NT2/D1 (cell line): ENCODE measurements at regions not wholly inside any gene's neighbourhood (a gene's known extent, or its start where the extent isn't known, plus 50 kb on each side); places are given as distances from the start of the nearest gene placed in this dataset.

ENCODE experiments used
- DNase-seq: peaks from one replicate; pipeline ENCODE4 v3.0.0-alpha.2; 2011; ENCODE audit warnings: low read depth, low spot score
- H3K27me3 ChIP-seq: 2 replicates; pipeline ENCODE4 v1.6.0; 2011; ENCODE audit warnings: mild to moderate bottlenecking; ENCODE audit not compliant: insufficient read length, insufficient read depth
- H3K36me3 ChIP-seq: 2 replicates; pipeline ENCODE4 v1.6.1; 2011; ENCODE audit warnings: mild to moderate bottlenecking, low read length, mixed read lengths; ENCODE audit not compliant: insufficient read depth, insufficient read length
- H3K4me1 ChIP-seq: 2 replicates; pipeline ENCODE4 v1.5.1; 2011; ENCODE audit not compliant: insufficient read depth, insufficient read length
- H3K4me3 ChIP-seq: 2 replicates; pipeline ENCODE4 v1.5.1; 2011; ENCODE audit warnings: low read depth; ENCODE audit not compliant: insufficient read length
- H3K9ac ChIP-seq: 2 replicates; pipeline ENCODE4 v1.6.0; 2011; ENCODE audit warnings: low read depth; ENCODE audit not compliant: insufficient read length
- H3K9me3 ChIP-seq: 2 replicates; pipeline ENCODE4 v1.5.1; 2011; ENCODE audit warnings: mild to moderate bottlenecking, low read length; ENCODE audit not compliant: insufficient read depth
- SUZ12 ChIP-seq: IDR thresholded peaks from 2 replicates; pipeline ENCODE4 v1.6.1; 2011; ENCODE audit not compliant: insufficient read length, insufficient read depth; ENCODE audit errors: extremely low read depth
- YY1 ChIP-seq: IDR thresholded peaks from 2 replicates; pipeline ENCODE4 v1.6.1; 2011; ENCODE audit not compliant: insufficient read length, insufficient read depth
- ZNF274 ChIP-seq: IDR thresholded peaks from 2 replicates; pipeline ENCODE4 v1.6.1; 2011; ENCODE audit warnings: mild to moderate bottlenecking, low read depth, low read length

DNA sequence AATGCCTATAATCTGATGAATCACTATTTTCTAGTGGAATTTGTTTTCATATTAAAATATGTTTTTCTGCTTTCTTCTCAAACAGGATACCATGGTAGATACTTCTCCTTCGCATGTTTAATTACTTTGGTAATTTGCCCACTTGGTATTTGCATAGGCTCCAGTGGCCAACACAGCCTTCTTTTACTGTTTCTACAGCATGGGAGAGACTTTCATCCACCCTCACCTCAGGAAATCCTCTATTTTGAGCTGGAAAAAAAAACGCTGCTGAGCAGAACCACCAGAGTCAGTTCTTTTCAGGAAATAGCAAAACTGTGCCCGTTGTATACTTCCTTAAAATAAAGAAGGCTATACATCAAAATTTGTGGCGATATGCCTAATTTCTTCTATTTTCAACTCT lies 213.3 kb downstream of the MDFIC start:
- TF ChIP-seq ZNF274 (no peak), SUZ12 (no peak), YY1 (no peak)
- H3K4me3 ChIP-seq: no peak overlapping the region
- no peaks in the 10 kb centered on the region for H3K36me3 ChIP-seq
- no peak overlapping the region for H3K9ac ChIP-seq
- no peaks in the 10 kb centered on the region for H3K27me3 ChIP-seq
- no peak for DNase-seq
- H3K9me3 ChIP-seq: no peaks in the 10 kb centered on the region
- no peaks in the 10 kb centered on the region for H3K4me1 ChIP-seq

DNA sequence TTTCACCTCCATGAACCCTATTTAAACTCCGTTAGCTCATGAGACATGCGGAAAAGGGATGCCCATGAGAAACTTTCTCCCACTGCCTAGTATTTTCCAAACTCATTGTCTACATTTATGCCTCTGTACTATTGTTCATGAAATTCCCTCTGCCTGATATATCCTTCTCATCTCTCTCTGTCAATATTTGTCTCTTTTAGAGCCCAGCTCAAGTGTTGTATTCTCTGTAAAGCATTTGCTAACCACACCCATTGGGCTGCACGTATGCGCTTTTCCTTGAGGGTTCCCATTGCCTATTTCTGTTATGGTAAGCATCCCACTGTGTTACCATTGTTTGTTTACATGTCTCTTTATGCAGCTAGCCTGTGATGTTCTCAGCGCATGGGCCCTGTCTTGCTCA lies 211.4 kb downstream of the MDFIC start:
- H3K9me3 ChIP-seq: no peaks in the 10 kb centered on the region
- no peak overlapping the region for H3K9ac ChIP-seq
- H3K27me3 ChIP-seq: no peaks in the 10 kb centered on the region
- no peak overlapping the region for H3K4me3 ChIP-seq
- DNase-seq: no peak
- no peaks in the 10 kb centered on the region for H3K4me1 ChIP-seq
- TF ChIP-seq SUZ12 (no peak), YY1 (no peak), ZNF274 (no peak)
- H3K36me3 ChIP-seq: no peaks in the 10 kb centered on the region

DNA sequence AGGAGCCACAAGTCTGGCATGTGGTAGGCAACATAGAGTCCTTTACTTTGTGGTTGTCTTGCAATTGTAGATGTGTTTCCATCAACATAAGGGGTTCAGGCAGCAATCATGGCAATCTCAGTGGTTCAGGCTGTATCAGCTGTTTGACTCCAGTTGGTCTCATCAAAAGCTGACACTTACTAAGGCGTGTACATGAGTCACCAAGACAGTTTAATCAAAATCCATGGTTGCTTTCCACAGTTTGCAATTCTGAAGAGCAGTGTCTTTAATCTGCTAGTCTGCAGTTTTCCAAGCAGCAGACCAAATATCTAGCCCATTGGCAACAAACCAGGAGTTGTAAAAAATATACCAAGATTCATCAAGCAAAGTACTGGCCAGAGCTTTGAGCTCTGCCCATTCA lies 210.2 kb downstream of the MDFIC start:
- no peak overlapping the region for H3K4me3 ChIP-seq
- no peaks in the 10 kb centered on the region for H3K9me3 ChIP-seq
- DNase-seq: no peak
- TF ChIP-seq SUZ12: no peak
- TF ChIP-seq ZNF274: no peak
- no peak for TF ChIP-seq YY1
- no peaks in the 10 kb centered on the region for H3K4me1 ChIP-seq
- no peaks in the 10 kb centered on the region for H3K27me3 ChIP-seq
- no peak overlapping the region for H3K9ac ChIP-seq
- no peaks in the 10 kb centered on the region for H3K36me3 ChIP-seq

DNA sequence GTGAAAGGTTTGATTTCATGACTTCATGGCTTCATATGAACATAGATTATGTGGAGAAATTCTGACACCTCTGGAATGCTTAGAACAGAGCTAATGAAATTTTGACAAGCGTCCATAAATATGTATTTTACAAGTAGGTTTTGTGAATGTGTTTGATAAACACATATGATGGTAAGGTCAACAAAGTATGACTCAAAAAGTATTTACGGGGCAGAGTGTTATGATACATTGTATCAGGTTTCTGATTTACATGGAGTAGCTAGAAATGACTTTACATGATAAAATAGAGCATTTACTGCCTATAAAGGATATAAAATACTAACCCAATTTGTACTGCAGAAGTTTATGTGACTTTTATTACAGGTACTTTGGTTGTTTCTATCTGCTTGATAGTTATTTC lies 206.3 kb downstream of the MDFIC start:
- TF ChIP-seq YY1 (no peak), SUZ12 (no peak), ZNF274 (no peak)
- Histone ChIP-seq H3K9me3 (no peaks in the 10 kb centered on the region), H3K27me3 (no peaks in the 10 kb centered on the region), H3K9ac (no peak overlapping the region), H3K36me3 (no peaks in the 10 kb centered on the region), H3K4me3 (no peak overlapping the region), H3K4me1 (no peaks in the 10 kb centered on the region)
- no peak for DNase-seq

DNA sequence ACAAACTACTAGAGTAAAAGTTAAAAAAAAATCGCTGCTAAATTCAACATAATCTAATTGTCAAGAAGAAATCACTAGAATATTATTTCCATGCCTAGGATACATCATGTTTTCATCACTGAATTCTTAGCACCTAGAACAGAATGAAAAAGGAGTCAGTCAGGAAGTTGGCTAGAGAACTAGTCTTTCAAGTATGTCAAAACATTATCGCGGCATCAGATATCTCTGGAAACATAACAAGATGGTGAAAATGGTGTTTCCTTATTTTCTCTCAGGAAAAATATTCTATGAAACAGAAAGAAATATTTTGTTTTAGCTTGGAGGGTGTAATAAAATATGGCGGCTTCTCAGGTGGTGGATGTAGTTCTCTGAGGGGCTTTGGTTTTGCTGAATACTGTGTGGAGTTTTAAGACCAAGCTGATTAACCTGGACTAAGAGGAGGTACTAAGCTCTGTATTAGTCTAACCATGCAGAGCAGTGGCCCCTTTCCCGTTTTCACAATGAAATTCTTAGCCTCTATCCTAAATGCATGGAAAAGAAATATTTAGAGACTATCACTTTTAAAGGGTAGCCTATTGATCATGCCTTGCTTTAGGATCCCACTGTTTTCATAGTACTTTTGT lies 205.6 kb downstream of the MDFIC start:
- H3K4me1 ChIP-seq: no peaks in the 10 kb centered on the region
- H3K9me3 ChIP-seq: no peaks in the 10 kb centered on the region
- H3K27me3 ChIP-seq: no peaks in the 10 kb centered on the region
- no peak overlapping the region for H3K9ac ChIP-seq
- no peaks in the 10 kb centered on the region for H3K36me3 ChIP-seq
- TF ChIP-seq YY1 (no peak), ZNF274 (no peak), SUZ12 (no peak)
- H3K4me3 ChIP-seq: no peak overlapping the region
- no peak for DNase-seq

DNA sequence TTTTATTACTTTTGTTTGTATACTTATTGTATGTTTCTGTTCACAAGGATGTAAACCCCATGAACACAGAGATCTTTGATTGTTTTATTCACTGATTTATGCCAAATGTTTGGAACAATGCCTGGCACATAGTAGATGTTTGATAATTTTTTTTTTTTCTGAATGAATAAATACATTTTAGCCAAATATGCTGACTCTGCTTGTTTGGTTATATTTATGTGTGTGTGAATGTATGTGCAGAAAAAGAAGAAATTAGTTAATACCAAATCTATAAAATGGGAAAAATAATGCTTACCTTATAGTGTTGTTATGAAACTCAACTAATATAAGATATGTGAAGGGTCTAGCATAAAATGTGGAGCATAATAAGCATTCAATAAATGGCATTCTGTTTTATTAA lies 203.9 kb downstream of the MDFIC start:
- Histone ChIP-seq H3K36me3 (no peaks in the 10 kb centered on the region), H3K4me1 (no peaks in the 10 kb centered on the region), H3K4me3 (no peak overlapping the region), H3K9ac (no peak overlapping the region), H3K27me3 (no peaks in the 10 kb centered on the region), H3K9me3 (no peaks in the 10 kb centered on the region)
- TF ChIP-seq SUZ12: no peak
- TF ChIP-seq YY1: no peak
- TF ChIP-seq ZNF274: no peak
- DNase-seq: no peak

DNA sequence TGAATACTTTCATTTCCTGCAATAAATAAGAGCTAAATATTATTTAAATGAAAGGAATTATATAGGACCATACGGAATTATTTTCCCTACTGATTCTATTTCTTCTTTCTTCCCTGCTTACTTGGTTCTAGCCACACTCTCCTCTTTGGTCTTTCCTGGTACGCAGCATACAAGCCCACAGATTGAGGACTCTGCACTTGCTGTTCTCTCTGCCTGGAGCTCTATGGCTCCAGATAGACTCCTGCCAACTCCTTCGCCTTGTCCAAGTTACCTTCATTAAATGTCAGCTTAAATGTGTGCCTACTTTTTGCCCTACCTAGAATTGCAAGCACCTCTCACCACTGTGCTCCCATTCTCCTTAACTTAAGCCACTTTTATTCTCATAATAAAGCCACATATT lies 203.4 kb downstream of the MDFIC start:
- DNase-seq: no peak
- Histone ChIP-seq H3K9ac (no peak overlapping the region), H3K27me3 (no peaks in the 10 kb centered on the region), H3K4me3 (no peak overlapping the region), H3K36me3 (no peaks in the 10 kb centered on the region), H3K9me3 (no peaks in the 10 kb centered on the region), H3K4me1 (no peaks in the 10 kb centered on the region)
- TF ChIP-seq ZNF274 (no peak), SUZ12 (no peak), YY1 (no peak)

DNA sequence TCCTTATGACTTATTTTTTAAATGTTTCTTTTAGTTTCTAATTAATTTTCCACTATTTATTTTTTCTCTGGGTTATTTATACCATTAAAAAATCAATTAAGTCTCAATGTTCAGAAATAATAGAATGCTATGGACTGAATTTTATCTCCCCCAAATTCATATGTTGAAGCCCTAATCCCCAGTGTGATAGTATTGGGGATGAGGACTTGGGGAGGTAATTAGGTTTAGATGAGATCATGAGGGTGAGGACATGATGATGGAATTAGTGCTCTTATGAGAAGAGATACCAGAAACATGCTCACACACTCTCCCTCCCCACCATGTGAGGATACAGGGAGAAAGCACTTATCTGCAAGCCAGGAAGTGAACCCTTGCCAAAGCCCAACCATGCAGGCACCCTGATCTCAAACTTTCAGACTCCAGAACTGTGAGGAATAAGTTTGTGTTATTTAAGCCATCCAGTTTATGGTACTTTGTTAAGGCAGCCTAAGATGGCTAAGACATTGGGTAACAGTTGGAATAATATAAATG lies 202.6 kb downstream of the MDFIC start:
- Histone ChIP-seq H3K9ac (no peak overlapping the region), H3K36me3 (no peaks in the 10 kb centered on the region), H3K4me3 (no peak overlapping the region), H3K4me1 (no peaks in the 10 kb centered on the region), H3K27me3 (no peaks in the 10 kb centered on the region), H3K9me3 (no peaks in the 10 kb centered on the region)
- TF ChIP-seq SUZ12: no peak
- no peak for TF ChIP-seq ZNF274
- TF ChIP-seq YY1: no peak
- no peak for DNase-seq
